GM03348 (cell line): ENCODE measurements at regions not wholly inside any gene's neighbourhood (a gene's known extent, or its start where the extent isn't known, plus 50 kb on each side); places are given as distances from the start of the nearest gene placed in this dataset.
A peak's percentile ranks its signal among the peaks of the same experiment; 100 is the strongest.

ENCODE experiments used
- DNase-seq: peaks from one replicate; pipeline ENCODE4 v3.0.0; 2012; ENCODE audit warnings: low spot score

GRCh38 chr20:40738976-40739375 is 49.9 kb upstream of the MAFB start:
- DNase-seq = no peak

- DNase-seq = no peak
Measured at GRCh38 chr20:40739841-40740240, 50.8 kb upstream of the MAFB start.

DNA sequence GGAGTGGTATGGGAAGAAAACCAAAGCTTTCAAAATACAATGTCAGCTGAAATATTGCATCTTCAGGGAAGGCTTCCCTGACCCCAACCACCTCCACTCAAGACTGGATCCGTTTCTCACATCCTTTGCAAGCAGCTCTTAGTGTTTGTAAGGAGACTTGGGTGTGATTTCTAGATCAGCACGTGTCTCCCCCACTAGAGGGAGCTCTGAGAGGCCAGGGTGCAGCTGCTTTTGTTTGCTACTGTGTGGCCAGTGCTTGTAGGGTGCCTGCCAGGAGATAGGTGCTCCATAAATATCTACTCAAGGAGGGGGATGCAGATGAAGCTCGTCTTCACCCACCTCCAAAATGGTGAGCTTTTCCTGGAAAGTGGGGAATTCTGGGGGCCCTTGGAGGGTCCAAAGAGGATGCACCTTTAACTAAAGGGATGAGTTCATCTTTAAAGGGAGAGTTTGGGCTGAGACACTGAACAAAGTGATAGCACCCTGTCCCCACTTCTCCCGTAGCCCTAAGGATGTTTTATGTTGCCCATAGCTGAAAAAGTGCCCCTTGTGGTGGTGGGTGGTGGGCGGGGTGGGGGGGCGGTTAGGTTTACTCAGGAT is 52.6 kb upstream of the MAFB start:
- peak; percentile 72 for DNase-seq

GRCh38 chr20:40743141-40743775 is 54.2 kb upstream of the MAFB start:
- DNase-seq = no peak

DNA sequence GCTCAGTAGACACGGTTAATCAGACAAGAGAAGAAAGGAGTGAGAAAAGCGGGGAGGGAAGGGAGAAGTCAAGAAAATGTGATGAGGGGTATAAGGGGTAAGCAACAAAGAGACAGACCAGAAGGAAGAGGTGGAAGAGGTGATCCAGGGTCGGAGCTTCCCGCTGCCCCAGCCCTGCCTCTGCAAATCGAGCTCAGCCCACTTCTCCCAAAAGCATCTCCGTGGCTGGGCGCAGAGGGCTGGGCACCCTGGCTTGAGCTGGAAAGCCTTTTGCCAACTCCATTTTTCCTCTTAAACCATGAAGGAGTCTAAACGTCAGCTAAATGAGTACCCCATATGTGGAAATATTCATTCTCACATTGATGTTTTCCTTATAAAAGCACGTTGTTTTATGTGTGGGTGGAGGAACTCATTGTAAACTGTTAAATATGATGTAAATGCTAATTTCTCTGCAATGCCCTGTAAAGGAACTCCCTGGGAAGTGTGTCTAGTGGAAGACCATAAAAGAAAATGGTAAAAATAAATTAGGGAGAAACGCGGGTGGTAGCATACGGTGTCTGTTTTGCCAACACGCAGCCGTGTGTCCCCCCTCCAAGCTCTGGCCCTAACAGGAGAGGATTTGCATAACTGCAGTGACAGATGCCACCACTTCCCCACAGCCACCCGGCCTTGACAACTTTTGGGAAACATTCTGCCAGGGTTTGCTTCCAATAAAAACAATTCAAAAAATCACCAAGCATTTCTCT is 55.2 kb upstream of the MAFB start:
- DNase-seq = no peak

DNA sequence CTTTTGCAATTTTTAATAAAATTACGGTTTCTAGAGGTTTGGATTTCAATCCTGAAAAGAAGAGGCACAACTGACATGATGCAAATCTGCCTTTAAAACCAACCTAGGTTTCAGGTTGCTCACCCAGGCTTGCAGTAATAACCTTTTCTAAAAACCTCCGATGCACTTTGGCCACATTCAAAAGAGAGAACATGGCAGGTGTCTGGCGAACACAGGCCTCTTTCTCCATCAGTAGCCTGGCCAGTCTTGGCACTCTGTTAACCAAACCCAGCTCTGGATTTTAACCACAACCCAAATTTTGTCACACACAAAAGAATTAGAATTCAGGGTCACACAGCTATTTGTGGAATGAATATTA is 55.8 kb upstream of the MAFB start:
- no peak for DNase-seq

DNA sequence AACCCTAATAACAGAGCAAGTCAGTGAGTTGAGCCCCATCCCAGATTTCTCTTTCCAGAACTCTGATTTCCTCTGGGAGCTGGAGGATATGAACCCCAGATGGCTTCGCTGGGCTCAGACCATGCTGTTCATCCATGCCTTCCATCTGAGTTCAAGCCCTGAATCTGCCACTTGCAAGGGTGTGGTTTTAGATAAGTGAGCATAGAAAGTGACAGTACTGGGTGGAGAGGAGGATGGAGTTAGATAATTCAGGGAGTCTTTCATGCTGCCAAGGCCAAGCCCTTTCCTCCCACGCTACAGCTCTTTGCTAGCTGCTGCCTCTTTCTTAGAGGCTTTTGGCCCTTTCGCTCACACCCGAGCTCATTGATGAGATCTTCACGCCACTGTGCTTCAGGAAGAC is 57.2 kb upstream of the MAFB start:
- no peak for DNase-seq

- no peak for DNase-seq
Measured at GRCh38 chr20:40748182-40748581, 59.1 kb upstream of the MAFB start.

DNA sequence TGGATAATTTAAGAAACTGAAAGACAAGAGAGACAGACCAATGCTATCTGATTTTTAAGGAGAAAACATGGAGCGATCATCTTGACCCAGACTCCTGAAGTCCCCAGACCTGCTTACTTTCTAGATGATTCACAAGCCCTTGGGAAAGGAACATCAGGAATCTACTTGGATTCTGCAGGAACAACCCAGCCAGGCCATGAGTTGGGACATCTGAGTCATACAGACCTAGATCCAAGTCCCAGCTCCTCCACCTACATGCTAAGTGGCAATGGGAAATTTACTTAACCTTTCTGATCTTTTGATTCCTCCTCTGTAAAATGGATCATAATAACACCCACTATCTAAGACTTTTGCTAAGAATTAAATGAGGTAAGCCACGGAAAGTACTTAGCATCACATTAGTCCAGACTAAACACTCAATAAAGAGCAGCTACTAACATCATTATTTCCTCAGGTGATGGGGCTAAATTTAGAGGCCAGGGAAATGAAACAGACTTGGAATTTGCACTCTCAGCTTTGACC is 61.0 kb upstream of the MAFB start:
- no peak for DNase-seq

DNA sequence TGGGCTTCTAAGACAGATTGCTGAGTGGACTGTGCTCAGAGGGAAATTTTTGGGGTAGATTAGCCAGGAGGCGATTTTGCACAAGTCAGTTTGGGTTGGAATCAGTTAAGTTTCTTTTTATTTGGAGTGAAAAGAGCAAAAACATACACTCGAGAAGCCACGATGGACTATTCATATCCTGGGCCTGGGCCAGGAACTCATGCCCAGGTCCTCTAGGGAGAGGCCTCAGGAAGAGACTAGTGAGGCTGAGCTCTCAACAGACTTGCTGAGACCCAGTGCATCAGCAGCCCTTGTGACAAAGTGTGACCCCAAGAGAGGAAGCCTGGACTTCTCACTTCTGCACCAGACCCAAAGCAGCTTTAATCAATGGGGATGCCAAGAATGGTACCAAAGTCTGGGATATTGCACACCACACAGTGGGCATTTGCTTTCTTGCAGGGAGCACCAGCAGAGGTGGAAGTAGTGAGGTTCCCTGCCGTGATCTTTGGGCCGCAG is 61.6 kb upstream of the MAFB start:
- DNase-seq = no peak

DNA sequence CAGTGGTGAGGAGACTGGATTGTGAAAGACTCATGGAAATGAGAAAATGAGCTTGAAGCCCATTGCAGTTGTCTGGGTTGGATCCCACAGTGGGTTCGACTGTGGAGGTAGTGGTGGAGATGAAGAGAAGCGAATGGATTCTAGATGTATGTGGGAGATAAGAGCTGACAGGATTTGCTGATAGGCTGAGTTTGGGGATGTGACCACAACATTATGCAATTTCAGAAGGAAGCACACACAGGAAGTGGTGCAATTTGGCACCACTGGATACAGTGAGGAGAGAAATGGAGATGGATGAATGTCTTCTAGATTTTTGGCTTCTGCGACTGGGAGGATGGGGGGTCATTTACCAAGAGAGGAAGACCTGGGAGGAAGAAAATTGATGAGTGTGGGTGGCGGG is 64.4 kb upstream of the MAFB start:
- DNase-seq = no peak

- no peak for DNase-seq
Measured at GRCh38 chr20:40754339-40754943, 65.4 kb upstream of the MAFB start.

DNA sequence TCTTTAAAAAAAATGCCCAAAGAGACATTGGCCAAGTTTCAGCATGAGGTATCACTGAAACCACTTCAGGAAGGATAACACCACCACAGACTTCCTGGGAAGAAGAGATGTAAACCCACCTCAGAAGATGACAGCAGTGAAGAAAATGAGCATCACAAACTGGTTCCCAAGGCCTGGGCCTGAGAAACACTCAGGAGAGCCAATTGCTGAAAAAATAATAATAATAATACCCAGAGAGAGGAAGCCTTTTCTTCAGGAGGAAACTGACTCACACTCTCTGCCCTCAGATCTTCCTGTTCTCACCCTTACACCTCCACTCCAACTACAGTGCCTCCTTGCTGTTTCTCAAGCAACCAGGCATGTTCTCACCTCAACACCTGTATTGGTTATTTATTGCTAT is 68.1 kb upstream of the MAFB start:
- DNase-seq = no peak

- no peak for DNase-seq
Measured at GRCh38 chr20:40758790-40759189, 69.8 kb upstream of the MAFB start.

- no peak for DNase-seq
Measured at GRCh38 chr20:40760399-40760798, 71.4 kb upstream of the MAFB start.

DNA sequence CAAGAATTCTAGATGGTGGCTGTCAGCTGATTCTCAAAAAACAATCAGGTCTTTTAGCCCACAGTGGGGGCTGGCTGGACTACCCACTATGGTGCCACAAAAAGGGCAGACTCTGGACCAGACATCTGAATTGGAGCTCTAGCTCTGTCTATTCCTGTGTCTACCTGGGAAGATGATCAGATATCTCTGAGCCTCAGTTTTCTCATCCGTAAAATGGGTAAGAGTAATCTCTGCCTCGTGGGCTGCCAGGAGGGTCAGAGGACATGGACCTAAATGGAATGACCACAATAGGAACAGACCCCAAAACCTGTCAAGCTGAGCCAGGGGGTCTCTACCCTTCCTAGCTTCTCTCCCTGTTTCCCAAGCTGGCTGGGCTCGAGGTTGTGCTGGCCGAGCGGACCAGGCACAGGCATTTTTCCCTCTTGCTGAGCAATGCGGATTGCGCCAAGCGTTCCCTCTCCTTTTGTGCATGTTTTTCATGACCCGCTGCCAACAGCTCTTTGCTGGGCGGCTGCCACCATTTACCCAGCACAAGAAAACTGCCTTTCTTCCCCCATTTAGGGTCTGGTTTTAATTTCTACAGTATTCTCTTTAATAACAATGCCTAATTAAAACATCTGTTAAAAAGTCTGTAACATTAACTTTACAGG is 74.7 kb upstream of the MAFB start:
- DNase-seq = peak; percentile 21

- no peak for DNase-seq
Measured at GRCh38 chr20:40765814-40766480, 76.9 kb upstream of the MAFB start.

DNA sequence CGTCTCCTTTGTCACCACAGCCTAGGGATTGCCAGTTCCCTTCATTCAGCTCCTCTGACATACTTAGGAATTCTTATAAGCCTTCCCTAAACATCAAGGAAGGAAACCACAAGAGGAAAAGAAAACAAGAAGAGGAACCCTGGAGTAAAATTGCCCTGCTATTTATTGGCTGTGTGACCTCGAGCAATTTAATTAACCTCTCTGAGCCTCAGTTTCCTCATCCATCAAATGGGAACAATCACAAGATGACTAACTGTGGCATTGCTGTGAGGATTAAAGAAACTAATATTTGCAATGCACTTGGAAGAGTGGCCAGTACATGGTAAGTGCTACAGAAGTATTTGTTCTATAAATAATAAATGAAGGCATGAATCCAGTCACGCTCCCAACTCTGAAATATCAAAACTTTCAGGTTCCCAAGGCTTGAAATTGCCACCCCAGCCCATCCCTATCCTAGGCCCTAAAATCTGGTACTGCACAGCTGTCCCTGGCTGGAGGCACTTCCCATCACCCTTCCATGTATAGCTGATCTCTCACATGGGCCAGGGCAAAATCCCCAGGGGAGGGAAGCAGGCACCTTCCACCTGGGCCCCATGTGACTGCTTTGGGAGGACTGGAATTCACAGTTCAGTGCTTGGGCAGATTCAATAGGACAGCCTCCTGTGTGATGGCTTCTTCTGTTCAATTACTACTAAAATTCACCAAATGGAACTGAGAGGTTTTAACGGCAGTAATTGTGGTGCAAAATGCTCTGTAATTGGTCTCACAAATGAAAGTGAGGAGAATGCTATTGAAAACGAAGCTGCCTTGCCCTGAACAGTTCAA is 78.0 kb upstream of the MAFB start:
- DNase-seq = no peak

GRCh38 chr20:40767615-40767924 is 78.5 kb upstream of the MAFB start:
- no peak for DNase-seq

DNA sequence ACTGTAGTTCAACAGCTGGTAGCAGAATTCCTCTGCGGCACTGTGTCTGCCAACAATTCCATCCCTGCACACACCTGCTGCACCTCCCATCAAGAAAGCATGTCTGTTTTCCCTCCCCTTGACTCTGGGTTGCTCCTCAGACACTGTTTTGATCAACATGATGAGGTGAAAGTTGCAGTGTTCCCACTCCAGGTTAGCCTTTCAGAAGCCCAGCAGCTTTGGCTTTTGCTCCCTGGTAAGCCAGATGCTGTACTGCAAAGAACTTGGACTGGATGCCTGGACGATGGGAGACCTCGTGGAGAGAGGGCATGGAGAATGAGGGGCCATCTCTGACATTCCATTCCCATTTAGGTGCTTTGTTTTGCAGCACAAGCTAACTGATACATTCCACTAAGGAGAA is 79.1 kb upstream of the MAFB start:
- no peak for DNase-seq

- no peak for DNase-seq
Measured at GRCh38 chr20:40769677-40770285, 80.7 kb upstream of the MAFB start.
